ENCODE measurements at regions not wholly inside any gene's neighbourhood (a gene's known extent, or its start where the extent isn't known, plus 50 kb on each side); places are given as distances from the start of the nearest gene placed in this dataset.

DNA sequence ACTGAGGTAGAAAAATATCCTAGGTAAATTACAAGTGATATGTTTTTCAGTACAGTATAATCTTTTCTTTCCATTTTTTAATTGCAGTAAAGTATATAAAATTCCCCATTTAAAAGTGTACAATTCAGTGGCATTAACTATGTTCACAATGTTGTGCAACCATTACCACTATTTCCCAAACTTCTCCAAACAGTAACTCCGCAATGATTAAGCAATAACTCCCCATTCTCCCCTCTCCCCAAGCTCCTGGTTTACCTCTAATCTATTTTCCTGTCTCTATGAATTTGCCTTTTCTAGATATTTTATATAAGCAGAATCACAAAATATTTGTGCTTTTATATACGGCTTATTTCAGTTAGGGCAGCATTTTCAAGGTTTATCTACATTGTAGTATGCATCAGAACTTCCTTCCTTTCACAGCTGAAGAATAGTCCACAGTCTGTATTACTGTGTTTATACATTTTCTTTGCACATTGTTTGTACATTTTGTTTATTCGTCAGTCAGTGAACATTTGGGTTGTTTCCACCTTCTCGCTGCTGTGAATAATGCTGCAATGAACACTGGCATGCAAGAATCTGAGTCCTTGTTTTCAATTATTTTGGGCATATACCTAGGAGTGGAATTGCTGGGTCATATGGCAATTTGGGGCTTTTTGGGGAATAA lies 110.7 kb downstream of the RPL27A start:
- no peaks in the 10 kb centered on the region for H3K9me2 ChIP-seq (replicated peaks; ENCODE audit: low read depth, low read length)
- H3K36me3 ChIP-seq (ENCODE audit: insufficient read depth, low read length): no peaks in the 10 kb centered on the region
- no peaks in the 10 kb centered on the region for H3K79me2 ChIP-seq (ENCODE audit: insufficient read depth, low read length)
- no peaks in the 10 kb centered on the region for H3K27me3 ChIP-seq (ENCODE audit: insufficient read depth, low read length, poor library complexity, severe bottlenecking)
- H3K9me3 ChIP-seq (ENCODE audit: insufficient read depth, low read depth, low read length): no peaks in the 10 kb centered on the region
- H3K4me3 ChIP-seq (ENCODE audit: low read length, poor library complexity, severe bottlenecking): no peak overlapping the region
- no peaks in the 10 kb centered on the region for H3F3A ChIP-seq (ENCODE audit: low read depth)
- no peak overlapping the region for H3K9ac ChIP-seq (ENCODE audit: low read depth, low read length, poor library complexity, severe bottlenecking)
- no peak overlapping the region for H3K4me2 ChIP-seq (ENCODE audit: low read depth, low read length, poor library complexity, severe bottlenecking)
- no peak for TF ChIP-seq EZH2phosphoT487 (IDR thresholded peaks at IDR 0.05; ENCODE audit: borderline replicate concordance)
- TF ChIP-seq, protein P1, sequence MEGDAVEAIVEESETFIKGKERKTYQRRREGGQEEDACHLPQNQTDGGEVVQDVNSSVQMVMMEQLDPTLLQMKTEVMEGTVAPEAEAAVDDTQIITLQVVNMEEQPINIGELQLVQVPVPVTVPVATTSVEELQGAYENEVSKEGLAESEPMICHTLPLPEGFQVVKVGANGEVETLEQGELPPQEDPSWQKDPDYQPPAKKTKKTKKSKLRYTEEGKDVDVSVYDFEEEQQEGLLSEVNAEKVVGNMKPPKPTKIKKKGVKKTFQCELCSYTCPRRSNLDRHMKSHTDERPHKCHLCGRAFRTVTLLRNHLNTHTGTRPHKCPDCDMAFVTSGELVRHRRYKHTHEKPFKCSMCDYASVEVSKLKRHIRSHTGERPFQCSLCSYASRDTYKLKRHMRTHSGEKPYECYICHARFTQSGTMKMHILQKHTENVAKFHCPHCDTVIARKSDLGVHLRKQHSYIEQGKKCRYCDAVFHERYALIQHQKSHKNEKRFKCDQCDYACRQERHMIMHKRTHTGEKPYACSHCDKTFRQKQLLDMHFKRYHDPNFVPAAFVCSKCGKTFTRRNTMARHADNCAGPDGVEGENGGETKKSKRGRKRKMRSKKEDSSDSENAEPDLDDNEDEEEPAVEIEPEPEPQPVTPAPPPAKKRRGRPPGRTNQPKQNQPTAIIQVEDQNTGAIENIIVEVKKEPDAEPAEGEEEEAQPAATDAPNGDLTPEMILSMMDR (conservative IDR thresholded peaks at IDR 0.05; ENCODE audit: low read length): no peak
- H2AFZ ChIP-seq (ENCODE audit: low read length): no peak overlapping the region
- H3K4me1 ChIP-seq (ENCODE audit: insufficient read depth, low read length, poor library complexity, severe bottlenecking): peaks cover 12% of the 10 kb centered on the region
- H4K20me1 ChIP-seq (ENCODE audit: insufficient read depth, low read length, poor library complexity, severe bottlenecking): no peaks in the 10 kb centered on the region

DNA sequence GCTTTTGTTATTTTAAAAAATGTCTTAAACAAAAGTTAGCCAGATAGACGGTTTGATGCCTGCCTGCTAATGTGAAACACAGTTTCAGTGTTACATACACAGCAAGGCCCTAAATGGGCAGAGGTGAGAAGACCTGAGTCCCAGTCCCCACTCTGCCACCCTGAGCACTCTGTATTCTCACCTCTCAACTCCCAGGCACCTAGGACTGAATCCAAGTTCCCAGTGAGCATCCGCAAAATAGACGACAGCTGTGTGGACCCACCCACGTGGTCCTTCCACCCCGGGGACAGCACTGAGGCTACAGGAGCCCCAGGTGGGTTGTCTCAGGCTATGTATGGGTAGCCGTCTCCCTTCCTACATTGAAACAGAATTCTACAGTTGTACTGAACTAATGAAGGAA lies 111.5 kb downstream of the RPL27A start:
- Histone ChIP-seq H3K9me3 (ENCODE audit: insufficient read depth, low read depth, low read length) (no peaks in the 10 kb centered on the region), H3K9ac (ENCODE audit: low read depth, low read length, poor library complexity, severe bottlenecking) (no peak overlapping the region), H3K9me2 (replicated peaks; ENCODE audit: low read depth, low read length) (no peaks in the 10 kb centered on the region), H2AFZ (ENCODE audit: low read length) (no peak overlapping the region), H3K79me2 (ENCODE audit: insufficient read depth, low read length) (no peaks in the 10 kb centered on the region), H3K4me3 (ENCODE audit: low read length, poor library complexity, severe bottlenecking) (no peak overlapping the region), H3K4me1 (ENCODE audit: insufficient read depth, low read length, poor library complexity, severe bottlenecking) (peaks cover 3% of the 10 kb centered on the region), H3F3A (ENCODE audit: low read depth) (no peaks in the 10 kb centered on the region), H3K4me2 (ENCODE audit: low read depth, low read length, poor library complexity, severe bottlenecking) (no peak overlapping the region), H4K20me1 (ENCODE audit: insufficient read depth, low read length, poor library complexity, severe bottlenecking) (no peaks in the 10 kb centered on the region), H3K36me3 (ENCODE audit: insufficient read depth, low read length) (no peaks in the 10 kb centered on the region), H3K27me3 (ENCODE audit: insufficient read depth, low read length, poor library complexity, severe bottlenecking) (no peaks in the 10 kb centered on the region)
- TF ChIP-seq, protein P1 (conservative IDR thresholded peaks at IDR 0.05; ENCODE audit: low read length): no peak
- TF ChIP-seq EZH2phosphoT487 (IDR thresholded peaks at IDR 0.05; ENCODE audit: borderline replicate concordance): no peak

DNA sequence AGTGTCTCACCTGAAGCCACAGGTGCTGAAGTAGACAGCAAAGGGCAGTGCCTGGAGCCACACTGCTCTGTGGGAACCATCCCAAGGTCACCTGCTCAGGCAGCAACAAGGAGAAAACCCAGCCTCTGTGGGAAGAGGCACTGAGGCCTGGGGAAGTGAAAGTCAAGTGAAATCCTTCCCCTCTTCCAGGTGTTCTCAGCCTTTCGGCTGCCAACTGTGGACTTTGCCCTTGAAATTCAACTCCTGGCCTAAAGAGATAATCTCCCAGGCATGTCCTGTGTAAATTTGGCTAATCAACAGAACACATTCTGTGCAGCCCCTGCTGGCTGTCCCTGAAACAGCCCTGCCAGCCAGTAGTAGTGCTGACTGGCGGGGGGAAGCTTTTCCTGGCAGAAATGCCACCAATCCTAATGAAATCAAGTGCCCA lies 112.1 kb downstream of the RPL27A start:
- TF ChIP-seq, protein P1 (conservative IDR thresholded peaks at IDR 0.05; ENCODE audit: low read length): peak; percentile 64
- TF ChIP-seq EZH2phosphoT487 (IDR thresholded peaks at IDR 0.05; ENCODE audit: borderline replicate concordance): no peak
- Histone ChIP-seq H3K79me2 (ENCODE audit: insufficient read depth, low read length) (no peaks in the 10 kb centered on the region), H2AFZ (ENCODE audit: low read length) (peak overlapping the region; percentile 35; the same call in 1 of the 2 replicates), H3K36me3 (ENCODE audit: insufficient read depth, low read length) (no peaks in the 10 kb centered on the region), H4K20me1 (ENCODE audit: insufficient read depth, low read length, poor library complexity, severe bottlenecking) (no peaks in the 10 kb centered on the region), H3K9me2 (replicated peaks; ENCODE audit: low read depth, low read length) (no peaks in the 10 kb centered on the region), H3K9me3 (ENCODE audit: insufficient read depth, low read depth, low read length) (no peaks in the 10 kb centered on the region), H3K4me3 (ENCODE audit: low read length, poor library complexity, severe bottlenecking) (no peak overlapping the region), H3F3A (ENCODE audit: low read depth) (no peaks in the 10 kb centered on the region), H3K4me2 (ENCODE audit: low read depth, low read length, poor library complexity, severe bottlenecking) (no peak overlapping the region), H3K9ac (ENCODE audit: low read depth, low read length, poor library complexity, severe bottlenecking) (no peak overlapping the region), H3K27me3 (ENCODE audit: insufficient read depth, low read length, poor library complexity, severe bottlenecking) (no peaks in the 10 kb centered on the region), H3K4me1 (ENCODE audit: insufficient read depth, low read length, poor library complexity, severe bottlenecking) (no peaks in the 10 kb centered on the region)
